Activated T-cell treated with anti-CD3 and anti-CD28 coated beads, Interleukin-2, amount 50 U/mL, for 48 hours (primary cell): ENCODE measurements at regions not wholly inside any gene's neighbourhood (a gene's known extent, or its start where the extent isn't known, plus 50 kb on each side); places are given as distances from the start of the nearest gene placed in this dataset.
A peak's percentile ranks its signal among the peaks of the same experiment; 100 is the strongest.

ENCODE experiments used
- DNase-seq, 2 experiments: peaks; one replicate each; pipeline ENCODE4 v3.0.0-alpha.2; 2020

DNA sequence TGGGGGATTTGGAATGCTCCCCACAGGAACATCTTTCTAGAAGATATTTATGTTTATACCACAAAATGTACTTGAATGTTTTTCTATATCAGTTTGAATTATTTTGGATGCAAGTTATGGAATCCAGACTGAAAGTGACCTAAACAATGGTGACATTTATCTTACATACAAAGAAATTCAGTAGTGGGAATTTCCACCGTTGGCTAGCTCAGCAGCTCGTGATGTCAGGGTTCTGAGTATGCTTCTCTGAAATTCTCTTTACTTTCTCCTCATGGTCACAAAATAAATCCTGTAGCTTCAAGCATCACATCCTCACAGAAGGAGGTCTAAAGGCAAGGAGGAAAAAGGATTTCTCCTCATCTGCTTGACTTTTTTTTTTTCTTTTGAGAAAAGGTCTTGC is 105.3 kb downstream of the AKAIN1 start:
- no peak for DNase-seq

DNA sequence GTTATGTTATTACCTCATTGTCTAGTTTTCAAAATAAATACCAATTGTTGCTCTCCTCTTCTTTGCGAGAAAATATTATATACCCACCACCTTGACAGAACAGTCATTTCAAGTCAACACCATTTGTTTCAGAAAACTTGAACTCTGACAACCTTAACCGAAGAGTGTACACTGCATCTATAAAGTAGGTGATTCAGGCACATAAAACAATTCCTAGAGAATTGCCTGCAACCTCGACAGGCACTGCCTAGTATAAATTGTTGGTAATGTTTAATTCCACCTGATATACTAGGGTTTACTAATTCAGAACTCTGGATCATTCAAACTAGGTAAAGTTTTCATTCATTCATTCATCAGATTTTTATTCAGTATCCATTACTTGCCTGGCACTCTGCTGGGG is 121.8 kb downstream of the AKAIN1 start:
- DNase-seq: no peak

DNA sequence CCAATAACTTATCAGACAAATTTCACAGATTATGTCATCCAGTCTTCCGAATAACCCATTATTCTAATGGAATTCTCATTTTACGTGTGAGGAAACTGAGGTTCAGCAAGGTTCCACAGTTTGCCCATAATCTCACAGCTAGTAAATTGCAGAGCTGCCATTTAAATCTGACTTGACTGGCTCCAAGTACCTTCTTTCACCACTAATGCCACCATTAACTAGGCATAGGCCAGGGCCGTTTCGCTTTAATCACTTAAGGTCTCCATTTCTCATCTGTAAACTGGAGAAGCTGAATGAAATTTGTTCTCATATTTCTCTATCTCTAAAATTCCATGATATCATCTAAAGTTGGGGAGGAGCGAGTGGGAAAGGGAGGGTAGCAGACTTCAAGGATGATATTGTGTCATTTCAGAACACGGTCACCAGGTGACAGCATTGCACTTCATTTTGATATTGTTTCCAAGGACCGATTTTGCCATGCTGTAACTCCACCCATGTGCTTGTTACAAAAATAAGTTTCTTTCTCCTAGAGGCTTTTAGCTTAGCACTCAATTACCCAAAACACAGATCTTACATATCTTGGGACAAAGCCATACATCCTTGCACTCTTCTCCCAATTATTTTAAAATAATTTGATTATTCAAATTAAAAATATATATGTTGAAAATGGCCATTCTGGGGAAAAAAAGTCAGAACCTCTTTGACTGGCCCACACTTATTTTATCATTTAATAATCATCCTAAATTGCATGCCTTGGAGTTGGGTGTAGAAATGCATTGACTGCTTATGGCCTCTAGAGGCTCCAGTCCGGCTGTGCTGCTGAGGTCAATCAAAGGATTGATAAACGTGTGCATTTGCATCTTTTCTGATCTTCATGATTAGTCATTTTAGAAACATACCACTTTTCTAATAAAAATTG is 123.8 kb downstream of the AKAIN1 start:
- DNase-seq: no peak

DNA sequence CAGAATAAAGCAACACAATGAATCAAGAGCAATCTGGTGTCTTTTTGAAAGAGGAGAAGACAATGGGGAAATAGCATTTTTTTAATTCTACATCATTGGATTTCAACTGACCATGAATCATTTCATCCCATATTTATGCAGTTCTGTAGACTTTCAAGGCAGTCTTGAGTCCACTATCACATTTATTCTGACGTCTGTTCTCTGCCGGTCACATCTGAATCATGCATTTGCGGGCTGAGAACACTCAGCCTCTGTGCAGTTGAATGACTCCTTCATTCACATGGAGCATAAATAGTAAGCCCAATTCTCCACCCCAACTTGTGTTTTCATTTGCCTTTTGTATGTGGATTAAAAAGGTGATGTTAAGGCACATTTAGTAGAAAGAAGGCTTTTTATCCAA is 128.2 kb downstream of the AKAIN1 start:
- DNase-seq: no peak

DNA sequence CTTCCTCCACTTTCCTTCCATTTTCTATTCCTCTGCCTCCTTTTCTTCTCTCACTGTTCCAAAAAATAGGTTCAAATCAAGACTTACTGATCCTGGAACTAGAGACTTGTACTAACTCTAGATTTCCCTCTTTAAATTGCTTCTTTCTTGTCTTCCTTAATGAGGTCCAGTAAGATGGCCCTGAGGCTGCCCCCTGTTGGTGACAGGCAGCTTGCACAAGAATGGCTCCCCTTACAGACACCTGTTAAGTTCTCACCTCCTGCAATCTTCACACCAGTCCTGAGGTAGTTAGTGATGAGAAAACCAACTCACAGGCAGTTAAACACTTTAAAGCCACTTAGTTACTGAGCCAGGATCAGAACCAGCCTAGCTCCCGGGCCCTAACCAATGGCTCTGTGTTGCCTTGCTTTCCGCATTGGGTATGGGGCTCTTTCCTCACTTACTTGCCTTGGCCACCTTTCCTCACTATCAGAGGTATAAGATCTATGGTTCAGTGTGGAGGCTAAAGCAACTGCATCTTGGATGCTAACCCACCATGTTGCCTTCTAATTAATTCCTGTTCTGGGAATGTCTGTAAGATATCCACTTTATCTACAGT is 130.6 kb downstream of the AKAIN1 start:
- peak; percentile 35 for DNase-seq

DNA sequence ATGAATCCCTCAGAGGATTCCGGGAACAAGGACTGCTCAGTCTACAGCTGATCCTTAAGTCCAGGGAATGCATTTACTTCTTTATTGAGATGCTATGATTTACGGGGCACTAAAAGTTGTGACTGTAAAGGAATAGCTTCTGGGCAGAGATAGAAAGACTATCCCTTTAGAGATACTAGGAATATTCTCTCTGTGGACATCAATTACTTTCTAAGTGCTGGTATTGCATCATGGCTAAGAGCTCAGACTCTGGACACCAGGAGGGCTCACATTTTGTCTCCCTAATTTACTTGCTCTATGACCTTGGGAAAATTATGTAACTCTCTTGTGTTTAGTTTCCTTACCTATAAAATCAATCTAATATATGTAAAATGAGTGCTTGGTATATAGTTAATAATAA is 131.4 kb downstream of the AKAIN1 start:
- no peak for DNase-seq

DNA sequence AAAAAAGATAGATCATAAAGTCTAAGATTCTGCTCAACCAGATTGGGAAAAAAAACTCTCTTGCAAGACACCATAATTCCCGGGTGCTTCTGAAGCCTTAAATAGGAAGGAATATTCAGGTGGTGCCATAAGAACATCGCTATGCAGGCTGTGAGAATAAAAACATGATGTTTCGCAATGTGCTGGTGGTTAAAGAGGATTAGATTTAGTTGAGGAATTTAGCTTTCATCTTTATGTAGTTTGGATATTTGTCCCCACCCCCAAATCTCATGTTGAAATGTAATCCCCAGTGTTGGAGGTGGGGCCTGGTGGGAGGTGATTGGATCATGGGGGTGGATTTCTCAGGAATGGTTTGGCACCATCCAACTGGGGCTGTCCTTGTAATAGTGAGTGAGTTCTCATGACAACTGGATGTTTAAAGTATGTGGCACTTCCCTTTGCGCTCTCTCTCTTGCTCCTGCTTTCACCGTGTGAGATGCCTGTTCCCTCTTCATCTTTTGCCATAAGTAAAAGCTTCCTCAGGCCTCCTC is 132.2 kb downstream of the AKAIN1 start:
- no peak for DNase-seq

DNA sequence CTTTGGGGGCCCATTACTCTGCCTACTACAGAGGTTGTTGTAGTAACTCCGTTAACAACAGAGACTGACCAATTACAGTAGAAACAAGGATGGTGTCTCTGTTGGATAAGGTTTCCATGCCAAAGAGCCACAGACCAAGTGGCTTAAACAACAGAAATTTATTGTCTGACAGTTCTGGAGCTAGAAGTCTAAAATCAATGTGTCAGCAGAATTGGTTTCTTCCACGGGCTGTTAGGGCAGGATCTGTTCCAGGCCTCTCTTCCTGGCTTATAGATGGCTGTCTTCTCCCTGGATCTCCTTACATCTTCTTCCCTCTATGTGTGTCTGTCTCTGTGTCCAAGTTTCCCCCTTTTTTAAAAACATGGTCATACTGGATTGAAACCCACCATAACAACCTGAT is 135.3 kb downstream of the AKAIN1 start:
- DNase-seq: no peak

DNA sequence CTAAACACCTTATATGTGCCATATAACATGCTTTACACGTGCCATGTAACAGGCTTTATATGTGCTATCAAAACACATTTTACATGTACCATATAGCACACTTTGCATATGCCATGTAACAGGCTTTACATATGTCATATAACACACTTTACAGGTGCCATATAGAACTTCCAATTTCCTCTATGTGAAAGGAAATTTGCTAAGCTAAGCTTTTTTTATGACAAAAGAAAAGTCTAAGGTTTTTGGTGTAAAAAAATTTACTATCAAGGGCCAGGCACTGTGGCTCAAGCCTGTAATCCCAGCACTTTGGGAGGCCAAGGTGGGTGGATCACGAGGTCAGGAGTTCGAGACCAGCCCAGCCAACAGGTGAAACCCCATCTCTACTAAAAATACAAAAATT is 136.5 kb downstream of the AKAIN1 start:
- DNase-seq: no peak

DNA sequence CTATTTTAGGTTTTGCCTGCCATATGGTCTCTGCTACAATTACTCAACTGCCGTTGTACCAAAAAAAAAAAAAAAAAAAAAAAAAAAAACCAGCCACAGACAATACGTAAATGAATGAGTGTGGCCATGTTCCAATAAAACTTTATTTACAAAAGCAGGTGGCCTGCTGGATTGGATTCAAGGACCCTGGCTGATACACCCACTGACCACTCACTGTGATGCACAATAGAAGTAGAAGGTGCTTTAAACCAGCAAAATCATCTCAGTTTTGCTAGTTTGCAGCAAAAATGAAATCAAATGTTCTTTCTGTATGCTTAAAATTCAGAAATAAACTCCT is 137.4 kb downstream of the AKAIN1 start:
- no peak for DNase-seq

DNA sequence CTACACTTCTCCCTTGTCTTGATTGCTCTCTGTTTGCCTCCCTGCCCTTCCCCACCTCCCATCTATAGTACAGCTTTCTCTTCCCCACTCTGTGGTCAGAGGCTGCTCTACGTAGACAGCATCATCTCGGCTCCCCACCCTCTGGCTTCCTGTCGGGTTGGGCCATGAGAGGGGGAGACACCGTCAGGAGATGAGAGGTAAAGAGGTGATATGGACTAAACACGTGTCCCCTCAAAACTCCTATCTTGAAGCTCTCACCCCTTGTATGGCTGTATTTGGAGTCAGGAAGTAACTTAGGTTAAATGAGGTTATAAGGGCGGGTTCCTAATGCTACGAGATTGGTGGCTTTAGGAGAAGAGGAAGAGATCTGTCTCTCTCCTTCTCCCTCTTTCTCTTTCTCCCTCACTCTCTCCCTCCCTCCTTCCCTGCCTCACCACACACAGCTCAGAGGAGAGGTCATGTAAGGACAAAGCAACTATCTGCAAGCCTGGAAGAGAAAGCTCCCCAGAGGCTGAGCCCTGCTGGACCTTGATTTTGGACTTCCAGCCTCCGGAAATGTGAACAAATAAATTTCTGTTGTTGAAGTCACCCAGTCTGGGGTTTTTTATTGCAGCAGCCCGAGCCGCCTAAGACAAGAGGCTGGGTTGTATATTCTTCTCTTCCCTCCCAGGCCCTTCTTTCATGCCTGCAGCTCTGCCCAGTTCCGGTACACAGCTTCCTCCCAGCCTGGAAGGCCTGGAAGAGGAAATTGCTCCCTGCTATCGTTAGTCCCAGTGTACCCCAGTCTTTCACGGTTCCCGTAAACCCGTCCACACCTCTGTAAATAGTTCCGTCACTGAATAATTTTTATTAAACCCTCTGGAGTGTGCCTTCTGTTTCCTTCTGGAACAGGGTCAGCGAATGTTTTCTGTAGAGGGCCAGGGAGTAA is 138.0 kb downstream of the AKAIN1 start:
- DNase-seq: peak; percentile 30 to 44

DNA sequence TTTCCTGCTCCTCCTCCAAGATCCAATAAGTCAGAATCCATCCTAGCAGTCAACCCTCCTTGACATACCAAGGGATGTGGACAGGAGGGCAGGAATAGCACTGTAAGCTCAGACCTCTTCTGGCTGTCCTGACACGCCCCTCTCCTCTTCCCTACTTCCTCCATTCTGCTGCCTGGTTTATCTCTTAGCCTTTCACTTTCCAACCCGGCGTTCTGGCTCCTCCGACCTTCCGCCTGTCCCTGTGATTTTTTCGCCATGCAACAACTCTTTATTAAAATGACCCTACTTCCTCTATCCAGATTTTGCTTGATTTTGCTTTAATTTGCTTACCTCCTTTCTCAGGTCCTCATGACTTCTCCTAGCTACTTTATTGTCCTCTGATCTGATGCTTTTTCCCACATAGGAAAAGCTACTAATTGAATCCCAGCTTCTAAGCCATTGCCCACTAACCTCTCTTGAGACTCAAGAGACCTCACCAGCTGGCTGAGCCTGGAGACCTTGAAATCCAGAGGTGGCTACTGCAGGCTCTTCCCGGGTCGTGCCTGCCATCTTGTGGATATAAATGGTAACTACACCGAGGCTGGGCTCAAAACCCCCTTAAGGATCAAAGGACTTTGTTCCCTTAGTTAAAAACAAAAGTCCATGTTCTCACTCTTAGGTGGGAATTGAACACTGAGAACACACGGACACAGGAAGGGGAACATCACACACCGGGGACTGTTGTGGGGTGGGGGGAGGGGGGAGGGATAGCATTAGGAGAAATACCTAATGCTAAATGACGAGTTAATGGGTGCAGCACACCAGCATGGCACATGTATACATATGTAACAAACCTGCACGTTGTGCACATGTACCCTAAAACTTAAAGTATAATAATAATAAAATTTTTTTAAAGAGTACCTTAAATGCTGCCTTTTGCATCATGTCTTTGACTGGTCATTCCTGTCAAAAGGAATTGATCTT is 139.4 kb downstream of the AKAIN1 start:
- DNase-seq: peak; percentile 61 to 72

DNA sequence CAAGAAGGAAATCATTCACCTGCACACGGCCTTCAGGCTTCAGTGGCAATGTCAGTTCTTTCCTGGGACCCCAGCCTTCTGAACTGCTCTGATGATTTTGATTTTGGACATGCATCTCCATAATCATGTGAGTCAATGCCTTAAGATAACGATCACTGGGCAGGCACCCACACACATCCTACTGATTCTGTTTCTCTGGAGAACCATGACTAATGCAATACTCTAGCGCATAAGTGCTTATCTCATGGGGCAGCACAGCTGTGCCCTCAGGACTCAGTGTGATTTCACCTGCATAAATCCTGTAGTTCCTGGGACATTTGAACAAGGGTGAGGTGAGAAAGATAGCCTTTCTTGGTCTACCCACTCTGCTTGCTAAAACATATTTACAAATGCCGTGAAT is 144.6 kb downstream of the AKAIN1 start:
- no peak for DNase-seq

DNA sequence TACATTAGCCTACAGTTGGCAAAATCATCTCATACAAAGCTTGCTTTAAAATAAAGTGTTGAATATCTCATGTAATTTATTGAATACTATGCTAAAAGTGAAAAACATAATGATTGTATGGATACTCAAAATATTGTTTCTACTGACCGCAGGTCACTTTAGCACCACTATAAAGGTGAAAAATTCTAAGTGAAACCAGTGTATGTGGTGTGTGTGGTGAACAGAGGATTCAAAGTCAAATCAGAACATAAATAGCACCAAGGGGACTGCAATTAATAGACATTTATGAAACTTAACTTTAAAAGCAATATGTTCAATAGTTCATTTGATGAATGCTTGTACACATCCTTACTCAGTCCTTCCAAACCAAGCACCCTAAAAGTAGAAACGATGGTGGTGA is 145.8 kb downstream of the AKAIN1 start:
- DNase-seq: no peak

DNA sequence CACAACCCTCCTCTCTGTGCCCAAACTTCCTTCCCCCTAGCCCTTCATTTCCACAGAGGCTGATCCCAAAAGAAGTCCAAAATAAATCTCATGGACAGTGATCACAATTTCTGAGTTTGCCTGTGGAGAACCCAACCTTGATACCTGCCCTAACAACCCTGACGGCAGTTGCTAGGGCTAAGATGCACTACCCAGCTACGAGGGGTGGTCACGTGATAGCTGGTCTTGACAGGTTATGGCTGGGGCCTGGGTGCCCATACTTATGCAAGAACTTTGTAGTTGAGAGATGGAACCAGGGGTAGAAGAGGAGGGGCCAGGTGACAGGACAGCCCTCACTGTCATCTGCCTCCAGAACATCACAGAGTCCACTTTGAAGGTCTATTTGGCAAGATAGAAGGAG is 147.9 kb downstream of the AKAIN1 start:
- DNase-seq: no peak

DNA sequence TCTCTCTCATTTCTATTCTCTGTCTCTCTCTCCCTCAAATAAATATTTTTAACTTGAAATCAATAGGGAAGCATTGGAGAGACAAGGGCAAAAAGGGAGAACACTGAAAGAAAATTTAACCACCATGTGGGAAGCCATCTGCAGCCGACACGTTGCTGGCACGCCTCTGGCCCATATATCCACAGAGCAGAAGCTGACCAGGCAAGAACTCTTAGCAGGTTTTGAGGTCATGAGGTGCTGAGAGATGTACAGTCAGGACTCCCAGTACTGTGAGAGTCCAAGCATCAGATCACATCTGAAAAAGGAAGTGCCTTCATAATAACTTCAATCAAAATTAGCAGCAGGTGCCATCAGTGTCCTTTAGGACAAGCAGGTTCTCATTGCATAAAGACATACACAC is 156.6 kb downstream of the AKAIN1 start:
- no peak for DNase-seq

DNA sequence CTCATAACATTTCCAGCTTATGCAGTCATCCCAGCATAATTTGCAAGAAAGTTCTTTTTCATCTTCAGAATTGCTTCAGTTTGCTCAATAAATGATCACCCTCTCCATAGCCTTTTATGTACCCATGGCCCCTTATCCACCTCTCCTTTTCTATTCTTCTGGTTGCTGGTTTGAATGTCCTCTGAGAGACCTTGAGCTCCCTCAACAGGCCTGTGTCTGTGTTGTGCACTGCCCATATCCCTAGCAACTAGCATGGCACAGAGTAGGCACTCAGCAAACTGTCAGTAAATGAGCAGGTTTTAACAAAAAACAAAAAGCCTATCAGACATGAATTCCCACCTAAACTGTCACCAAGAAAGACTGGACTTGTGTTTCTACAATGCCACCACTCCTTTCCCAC is 160.5 kb downstream of the AKAIN1 start:
- DNase-seq: no peak

DNA sequence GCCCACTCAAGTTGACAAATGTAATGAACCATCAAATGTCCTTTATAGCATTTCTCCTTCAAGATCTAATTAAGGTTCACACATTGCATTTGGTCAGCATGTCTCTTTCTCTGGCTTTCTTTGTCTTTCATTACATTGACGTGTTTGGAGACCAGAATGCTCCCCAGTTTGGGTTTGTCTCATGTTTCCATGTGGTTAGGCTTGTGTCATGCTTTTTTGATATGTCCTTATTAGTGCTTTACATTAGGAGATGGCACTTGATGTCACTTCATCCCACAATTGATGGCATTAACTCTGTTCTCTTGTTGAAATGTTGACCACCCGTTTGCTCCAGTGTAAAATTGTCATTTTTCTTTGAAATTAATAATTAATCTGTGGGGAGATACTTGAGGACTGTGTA is 165.8 kb downstream of the AKAIN1 start:
- DNase-seq: no peak

DNA sequence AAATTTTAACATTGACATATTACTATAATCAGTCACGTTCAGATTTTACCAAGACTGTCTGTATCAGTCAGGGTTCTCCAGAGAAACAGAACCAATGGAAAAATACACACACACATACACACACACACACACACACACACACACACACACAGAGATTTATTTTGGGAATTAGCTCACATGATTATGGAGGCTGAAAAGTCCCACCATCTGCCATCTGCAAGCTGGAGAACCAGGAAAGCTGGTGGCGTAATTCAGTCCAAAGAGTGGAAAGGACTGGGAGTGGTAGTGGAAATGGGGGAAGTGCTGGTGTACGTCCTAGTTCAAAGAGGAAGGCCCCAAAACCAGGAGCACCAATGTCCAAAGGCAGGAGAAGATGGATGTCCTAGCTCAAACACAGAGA is 166.4 kb downstream of the AKAIN1 start:
- no peak for DNase-seq

DNA sequence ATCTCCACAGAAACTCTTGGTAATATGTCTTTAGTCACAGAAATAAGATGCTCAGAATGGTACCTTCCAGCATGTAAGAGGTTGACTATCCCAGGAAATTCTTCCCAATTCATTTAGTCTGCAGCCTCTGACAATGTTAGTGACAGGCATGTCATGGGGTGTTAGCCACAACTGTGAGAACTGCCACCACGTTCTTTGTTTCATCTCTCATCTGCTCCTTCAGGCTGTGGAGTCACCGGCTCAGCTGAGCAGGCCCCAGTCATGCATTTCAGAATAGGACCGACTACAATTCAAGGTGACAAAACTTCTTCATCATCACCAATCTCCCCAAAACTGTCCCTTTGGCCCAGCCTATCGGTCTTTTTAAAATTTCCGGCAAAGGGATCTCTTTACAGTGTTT is 167.5 kb downstream of the AKAIN1 start:
- no peak for DNase-seq

DNA sequence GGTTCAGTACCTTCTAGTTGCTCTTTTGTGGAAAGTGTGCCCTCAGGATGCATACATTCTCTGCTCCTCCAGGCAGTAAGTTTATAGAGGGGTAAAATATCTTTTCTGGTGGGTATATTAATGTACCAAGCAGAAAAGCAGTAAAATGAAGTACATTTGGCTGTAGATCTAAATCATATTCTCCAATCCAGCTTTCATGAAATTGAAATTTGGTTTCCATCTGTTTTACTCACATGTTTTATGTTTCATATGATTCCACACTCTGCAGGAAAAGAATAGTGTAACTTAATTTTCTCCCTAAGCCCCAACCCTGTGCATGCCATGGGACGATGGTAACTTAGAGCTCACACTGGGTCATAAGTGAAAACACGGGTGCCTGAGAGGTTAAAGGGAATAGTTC is 172.3 kb downstream of the AKAIN1 start:
- no peak for DNase-seq

DNA sequence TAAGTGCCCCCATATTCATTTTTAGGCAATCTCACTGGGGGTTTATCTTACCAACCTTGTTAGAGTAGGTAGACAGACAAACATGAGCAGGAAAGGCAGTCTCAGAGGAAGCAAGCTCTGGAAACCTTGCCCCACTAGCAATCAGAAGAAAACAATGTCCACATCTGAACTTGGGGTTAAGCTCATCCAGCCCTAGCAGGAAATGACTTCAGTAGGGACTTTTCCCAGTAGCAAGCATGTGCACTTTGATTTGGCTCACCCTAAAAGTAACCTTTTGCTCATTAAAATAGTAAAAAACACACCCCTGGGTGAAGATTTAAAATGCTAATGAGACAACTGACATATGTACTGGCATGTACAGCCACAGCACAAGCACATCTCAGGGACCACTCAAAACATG is 175.5 kb downstream of the AKAIN1 start:
- no peak for DNase-seq
